ENCODE measurements at regions not wholly inside any gene's neighbourhood (a gene's known extent, or its start where the extent isn't known, plus 50 kb on each side); places are given as distances from the start of the nearest gene placed in this dataset.

DNA sequence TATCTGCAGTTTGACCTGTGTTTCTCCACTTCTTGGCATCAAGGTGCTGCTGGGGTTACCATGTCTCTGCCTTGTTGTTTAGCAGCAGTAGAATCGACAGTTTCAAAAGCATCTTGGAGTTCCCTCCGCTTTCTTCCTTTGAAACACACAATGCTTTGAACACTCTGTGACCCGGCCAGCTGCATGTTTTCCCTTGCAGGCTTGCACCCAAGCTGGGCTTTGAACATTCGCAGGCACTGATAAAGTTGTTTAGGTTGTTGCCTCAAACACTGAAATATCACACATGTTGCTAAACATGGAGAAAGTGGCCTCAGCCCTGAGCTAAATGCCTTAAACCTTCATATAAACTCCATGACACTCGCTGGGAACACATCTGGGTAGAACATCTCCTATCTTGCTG is 251.7 kb downstream of the TSN start:
- H3K9me3 ChIP-seq: no peaks in the 10 kb centered on the region
- H3K36me3 ChIP-seq: no peaks in the 10 kb centered on the region
- H3K27ac ChIP-seq: no peak overlapping the region
- no peaks in the 10 kb centered on the region for H3K27me3 ChIP-seq
- no peak for DNase-seq
- no peak overlapping the region for H3K4me3 ChIP-seq
- no peaks in the 10 kb centered on the region for H3K4me1 ChIP-seq
- TF ChIP-seq POLR2A (IDR thresholded peaks at IDR 0.05): no peak
- TF ChIP-seq, protein P1, sequence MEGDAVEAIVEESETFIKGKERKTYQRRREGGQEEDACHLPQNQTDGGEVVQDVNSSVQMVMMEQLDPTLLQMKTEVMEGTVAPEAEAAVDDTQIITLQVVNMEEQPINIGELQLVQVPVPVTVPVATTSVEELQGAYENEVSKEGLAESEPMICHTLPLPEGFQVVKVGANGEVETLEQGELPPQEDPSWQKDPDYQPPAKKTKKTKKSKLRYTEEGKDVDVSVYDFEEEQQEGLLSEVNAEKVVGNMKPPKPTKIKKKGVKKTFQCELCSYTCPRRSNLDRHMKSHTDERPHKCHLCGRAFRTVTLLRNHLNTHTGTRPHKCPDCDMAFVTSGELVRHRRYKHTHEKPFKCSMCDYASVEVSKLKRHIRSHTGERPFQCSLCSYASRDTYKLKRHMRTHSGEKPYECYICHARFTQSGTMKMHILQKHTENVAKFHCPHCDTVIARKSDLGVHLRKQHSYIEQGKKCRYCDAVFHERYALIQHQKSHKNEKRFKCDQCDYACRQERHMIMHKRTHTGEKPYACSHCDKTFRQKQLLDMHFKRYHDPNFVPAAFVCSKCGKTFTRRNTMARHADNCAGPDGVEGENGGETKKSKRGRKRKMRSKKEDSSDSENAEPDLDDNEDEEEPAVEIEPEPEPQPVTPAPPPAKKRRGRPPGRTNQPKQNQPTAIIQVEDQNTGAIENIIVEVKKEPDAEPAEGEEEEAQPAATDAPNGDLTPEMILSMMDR (IDR thresholded peaks at IDR 0.05): no peak

DNA sequence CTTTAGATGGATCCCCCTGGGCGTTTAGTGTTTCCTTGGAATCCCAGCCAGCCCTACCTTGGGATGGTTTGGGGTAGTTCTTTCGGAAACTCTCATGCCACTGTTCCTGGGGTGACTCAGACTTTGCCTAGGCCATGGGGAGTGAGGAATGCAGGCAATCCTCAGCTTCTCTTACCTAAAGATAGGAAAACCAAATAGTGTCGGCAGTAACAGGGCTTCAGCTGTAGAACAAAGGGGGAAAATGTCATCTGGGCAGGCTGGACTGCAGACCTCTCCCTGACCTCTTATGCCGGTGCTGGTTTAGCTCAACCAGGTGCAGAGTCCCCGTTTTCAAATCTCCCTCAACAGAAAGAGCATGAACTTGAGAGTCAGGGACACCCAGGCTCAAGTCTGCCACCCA is 252.1 kb downstream of the TSN start:
- Histone ChIP-seq H3K4me3 (no peak overlapping the region), H3K27me3 (no peaks in the 10 kb centered on the region), H3K9me3 (no peaks in the 10 kb centered on the region), H3K4me1 (no peaks in the 10 kb centered on the region), H3K27ac (no peak overlapping the region), H3K36me3 (no peaks in the 10 kb centered on the region)
- DNase-seq: no peak
- TF ChIP-seq, protein P1 (IDR thresholded peaks at IDR 0.05): no peak
- no peak for TF ChIP-seq POLR2A (IDR thresholded peaks at IDR 0.05)

DNA sequence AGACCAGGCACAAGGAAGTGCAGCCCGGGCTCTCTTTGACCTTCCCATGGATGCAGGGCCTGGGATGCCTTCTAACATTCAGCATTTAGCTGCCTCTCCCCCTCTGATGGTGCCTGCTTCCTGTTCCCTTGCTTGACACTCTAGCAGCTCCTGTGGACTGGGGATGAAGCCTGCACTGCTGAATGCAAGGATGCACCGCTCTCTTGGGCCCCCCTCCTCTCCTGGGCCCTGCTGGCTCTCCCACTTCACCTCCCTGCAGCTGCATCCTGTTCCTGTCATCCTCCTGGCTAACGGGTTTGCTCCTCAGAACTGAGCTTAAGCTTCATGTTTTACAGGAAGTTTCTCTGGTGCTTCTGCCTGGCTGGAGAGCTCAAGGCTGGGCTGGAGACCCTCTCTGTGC is 254.1 kb downstream of the TSN start:
- no peak for DNase-seq
- Histone ChIP-seq H3K4me3 (no peak overlapping the region), H3K27ac (no peak overlapping the region), H3K4me1 (no peaks in the 10 kb centered on the region), H3K9me3 (no peaks in the 10 kb centered on the region), H3K36me3 (no peaks in the 10 kb centered on the region), H3K27me3 (no peaks in the 10 kb centered on the region)
- no peak for TF ChIP-seq POLR2A (IDR thresholded peaks at IDR 0.05)
- TF ChIP-seq, protein P1 (IDR thresholded peaks at IDR 0.05): no peak

DNA sequence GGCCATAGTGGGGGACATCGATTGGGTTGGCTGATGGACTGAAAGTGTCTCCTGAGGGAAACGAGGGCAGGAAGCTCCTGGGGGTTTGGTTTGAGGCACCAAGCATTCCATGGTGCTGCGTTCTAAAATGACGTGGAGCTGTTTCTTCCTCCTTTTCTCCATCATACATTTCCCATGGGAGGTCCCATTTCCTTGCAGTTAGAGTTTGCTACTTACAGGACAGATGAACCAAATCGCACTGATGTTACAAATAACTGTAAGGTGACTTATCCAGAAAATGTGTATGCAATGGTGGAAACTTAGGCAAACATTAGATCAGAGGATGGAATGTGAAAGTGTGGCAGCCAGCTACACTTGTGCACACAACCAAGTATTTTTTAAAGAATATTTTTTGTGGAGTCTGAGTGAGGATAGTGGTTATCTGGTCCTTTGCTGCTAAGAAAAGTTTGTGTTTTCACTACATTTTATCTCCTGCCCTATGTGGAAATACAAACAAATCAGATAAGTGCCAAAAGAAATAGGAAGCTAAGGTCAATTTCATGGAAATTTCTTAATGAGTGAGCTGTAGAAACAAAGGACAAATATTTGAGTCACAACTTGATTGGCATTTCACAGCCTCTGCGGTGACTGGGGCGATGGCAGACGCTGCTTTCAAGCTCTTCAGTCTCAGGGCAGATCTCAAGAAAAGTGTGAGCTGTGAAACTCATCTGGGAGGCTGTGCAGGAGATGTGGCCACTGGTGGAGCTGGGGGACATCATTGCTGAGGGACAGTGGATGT is 256.2 kb downstream of the TSN start:
- Histone ChIP-seq H3K27me3 (no peaks in the 10 kb centered on the region), H3K4me3 (no peak overlapping the region), H3K9me3 (no peaks in the 10 kb centered on the region), H3K4me1 (no peaks in the 10 kb centered on the region), H3K27ac (no peak overlapping the region), H3K36me3 (no peaks in the 10 kb centered on the region)
- DNase-seq: no peak
- TF ChIP-seq POLR2A (IDR thresholded peaks at IDR 0.05): no peak

DNA sequence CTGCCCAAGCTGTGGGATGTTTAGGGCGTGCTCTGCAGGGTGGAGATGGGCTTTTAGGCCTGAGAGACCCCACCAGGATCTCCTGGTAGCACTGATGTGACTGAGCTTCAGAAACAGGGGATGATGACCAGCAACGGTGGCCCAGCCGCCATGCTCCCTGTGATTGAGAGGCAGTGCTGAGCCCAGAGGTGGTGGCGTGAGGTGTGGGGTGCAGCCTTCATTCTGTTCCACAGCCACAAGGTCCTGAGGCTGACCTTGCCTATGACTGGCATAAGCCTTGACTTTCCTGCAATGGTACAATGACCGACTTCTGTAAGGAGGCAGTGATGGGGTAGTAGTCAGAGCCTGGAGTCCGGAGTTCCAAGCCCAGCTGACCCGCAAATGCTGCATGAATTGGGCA is 263.3 kb downstream of the TSN start:
- no peaks in the 10 kb centered on the region for H3K9me3 ChIP-seq
- H3K27me3 ChIP-seq: no peaks in the 10 kb centered on the region
- H3K36me3 ChIP-seq: no peaks in the 10 kb centered on the region
- TF ChIP-seq, protein P1 (IDR thresholded peaks at IDR 0.05): no peak
- TF ChIP-seq POLR2A (IDR thresholded peaks at IDR 0.05): no peak
- no peak for DNase-seq
- no peaks in the 10 kb centered on the region for H3K4me1 ChIP-seq
- H3K4me3 ChIP-seq: no peak overlapping the region
- H3K27ac ChIP-seq: no peak overlapping the region

DNA sequence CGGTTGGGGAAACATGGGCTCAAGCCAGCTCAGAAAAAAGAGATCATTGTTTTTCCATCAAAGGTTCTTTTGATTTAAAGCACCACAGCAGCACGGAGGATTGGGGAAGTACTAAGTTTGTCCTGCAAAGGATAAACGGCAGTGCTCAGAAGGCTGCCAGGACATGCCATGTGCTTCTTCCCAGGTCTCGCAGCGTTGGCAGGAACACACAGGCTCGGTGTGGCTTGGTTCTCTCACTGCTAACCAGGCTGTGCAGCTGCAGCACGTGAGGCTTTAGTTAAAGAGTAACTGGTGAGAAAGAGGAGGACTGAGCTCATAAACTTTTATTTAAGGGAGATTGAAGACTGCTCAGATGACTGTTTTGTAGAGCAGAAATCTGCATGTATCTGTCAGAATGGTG is 264.3 kb downstream of the TSN start:
- no peaks in the 10 kb centered on the region for H3K4me1 ChIP-seq
- H3K36me3 ChIP-seq: no peaks in the 10 kb centered on the region
- H3K4me3 ChIP-seq: no peak overlapping the region
- no peak overlapping the region for H3K27ac ChIP-seq
- H3K9me3 ChIP-seq: no peaks in the 10 kb centered on the region
- no peak for TF ChIP-seq POLR2A (IDR thresholded peaks at IDR 0.05)
- TF ChIP-seq, protein P1 (IDR thresholded peaks at IDR 0.05): no peak
- no peak for DNase-seq
- H3K27me3 ChIP-seq: no peaks in the 10 kb centered on the region

All from Peyer's patch (tissue), 4 donors.